Testis (tissue), 2 donors: ENCODE measurements at regions not wholly inside any gene's neighbourhood (a gene's known extent, or its start where the extent isn't known, plus 50 kb on each side); places are given as distances from the start of the nearest gene placed in this dataset.

Experiments used
- CTCF ChIP-seq, 3 experiments: fragments of 450-650 bp in 2 of 3; fragments of 200-600 bp in 1 of 3; sonication (generic) in 1 of 3; IDR thresholded peaks; one replicate each; pipeline ENCODE4 v1.5.1; 2016 to 2019; ENCODE audit warnings: antibody characterized with exemption in 3 of 3, mild to moderate bottlenecking in 2 of 3, moderate library complexity in 1 of 3
- POLR2A ChIP-seq: fragments of 450-650 bp; IDR thresholded peaks from one replicate; pipeline ENCODE4 v1.6.1; 2017; ENCODE audit warnings: antibody characterized with exemption, mild to moderate bottlenecking, moderate library complexity

GRCh38 chr10:86597306-86597705 lies 57.0 kb upstream of the OPN4 start:
- TF ChIP-seq CTCF (IDR thresholded peaks at IDR 0.05) (no peak), POLR2A (no peak)
